Limb (tissue), 2 donors: ENCODE measurements at regions not wholly inside any gene's neighbourhood (a gene's known extent, or its start where the extent isn't known, plus 50 kb on each side); places are given as distances from the start of the nearest gene placed in this dataset.

Experiments
- DNase-seq, 2 donors: peaks; one replicate each; pipeline ENCODE4 v3.0.0-alpha.2; 2016; ENCODE audit errors: extremely low spot score in 2 of 2

GRCh38 chr17:54007855-54008254, 185.1 kb downstream of the KIF2B start:
- no peak for DNase-seq

GRCh38 chr17:54009502-54009901, 186.8 kb downstream of the KIF2B start:
- no peak for DNase-seq

DNA sequence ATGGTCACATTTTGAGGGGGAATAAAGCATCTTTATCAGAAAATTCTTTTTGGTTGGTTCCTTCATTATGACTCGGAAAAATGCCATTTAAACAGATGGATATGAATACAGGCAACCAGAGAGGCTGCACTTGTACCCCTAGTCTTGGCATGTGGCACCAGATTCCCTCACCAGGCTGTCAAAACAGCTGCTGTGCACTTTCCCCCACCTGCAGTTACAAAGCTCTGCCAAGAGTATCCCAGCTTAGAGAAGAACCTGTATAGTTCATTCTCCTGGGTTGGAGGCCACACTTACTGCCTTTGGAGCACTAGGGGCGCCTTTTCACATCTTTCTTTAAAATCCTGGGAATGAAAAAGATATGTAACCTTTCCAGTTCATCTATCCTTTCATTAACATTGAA, 190.3 kb downstream of the KIF2B start:
- DNase-seq: no peak

DNA sequence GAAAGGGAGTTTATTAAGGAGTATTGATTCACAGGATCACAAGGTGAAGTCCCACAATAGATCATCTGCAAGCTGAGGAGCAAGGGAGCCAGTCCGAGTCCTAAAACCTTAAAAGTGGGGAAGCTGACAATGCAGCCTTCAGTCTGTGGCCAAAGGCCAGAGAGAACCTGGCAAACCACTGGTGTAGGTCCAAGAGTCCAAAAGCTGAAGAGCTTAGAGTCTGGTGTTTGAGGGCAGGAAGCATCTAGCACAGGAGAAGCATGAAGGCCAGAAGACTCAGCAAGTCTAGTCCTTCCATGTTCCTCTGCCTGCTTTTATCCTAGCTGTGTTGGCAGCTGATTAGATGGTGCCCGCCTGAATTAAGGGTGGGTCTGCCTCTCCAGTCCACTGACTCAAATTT, 193.0 kb downstream of the KIF2B start:
- DNase-seq: no peak

GRCh38 chr17:54021418-54021817, 198.7 kb downstream of the KIF2B start:
- no peak for DNase-seq

- no peak for DNase-seq
These were observed 206.4 kb downstream of the KIF2B start for GRCh38 chr17:54028986-54029580.

- no peak for DNase-seq
These were observed 207.3 kb downstream of the KIF2B start for GRCh38 chr17:54029986-54030385.

GRCh38 chr17:54046570-54046969, 223.8 kb downstream of the KIF2B start:
- no peak for DNase-seq

- no peak for DNase-seq
These were observed 240.9 kb downstream of the KIF2B start for GRCh38 chr17:54063639-54064038.

- DNase-seq: no peak
These were observed 262.3 kb downstream of the KIF2B start for GRCh38 chr17:54085020-54085419.

GRCh38 chr17:54085934-54086333, 263.2 kb downstream of the KIF2B start:
- DNase-seq: no peak

- DNase-seq: no peak
These were observed 273.5 kb downstream of the KIF2B start for GRCh38 chr17:54096216-54096615.

GRCh38 chr17:54099221-54099620, 276.5 kb downstream of the KIF2B start:
- no peak for DNase-seq

- no peak for DNase-seq
These were observed 279.5 kb downstream of the KIF2B start for GRCh38 chr17:54102246-54102645.

DNA sequence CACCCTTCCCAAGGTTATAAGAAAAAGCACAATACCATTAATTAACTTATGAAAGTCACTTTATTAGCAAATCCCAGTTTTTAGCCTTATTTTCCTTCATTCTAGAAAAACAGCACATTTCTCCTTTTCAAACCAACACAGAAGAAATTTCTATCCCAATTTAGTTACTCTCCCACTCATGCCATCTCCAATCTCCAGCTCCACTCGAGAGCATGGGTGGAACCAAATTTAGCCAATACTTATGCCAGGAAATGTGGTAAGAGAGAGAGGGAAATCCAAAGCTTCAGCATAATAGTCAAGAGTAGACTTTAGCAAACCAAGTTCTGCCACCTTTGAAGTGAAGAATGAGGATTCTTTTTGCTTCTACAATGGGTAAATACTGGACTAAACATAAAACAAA, 288.8 kb downstream of the KIF2B start:
- DNase-seq: no peak

DNA sequence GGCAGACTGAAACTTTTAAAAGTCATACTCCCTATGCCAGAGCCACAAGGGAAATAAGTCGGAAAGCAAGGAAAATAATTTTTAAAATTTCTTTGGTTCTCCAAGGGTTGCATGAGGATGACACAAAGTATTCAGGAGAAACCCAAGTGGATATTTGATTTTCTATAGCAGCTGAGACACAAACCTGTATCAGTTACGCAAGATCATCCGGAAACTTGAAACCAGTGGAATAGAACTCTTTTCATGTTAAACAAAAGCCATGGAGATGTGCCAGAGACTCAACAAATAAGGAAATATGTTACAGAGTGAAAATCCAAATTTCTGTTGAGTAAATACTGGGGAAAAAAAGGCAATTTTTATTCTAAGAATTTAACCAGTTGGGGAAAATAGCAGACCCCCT, 294.7 kb downstream of the KIF2B start:
- no peak for DNase-seq

DNA sequence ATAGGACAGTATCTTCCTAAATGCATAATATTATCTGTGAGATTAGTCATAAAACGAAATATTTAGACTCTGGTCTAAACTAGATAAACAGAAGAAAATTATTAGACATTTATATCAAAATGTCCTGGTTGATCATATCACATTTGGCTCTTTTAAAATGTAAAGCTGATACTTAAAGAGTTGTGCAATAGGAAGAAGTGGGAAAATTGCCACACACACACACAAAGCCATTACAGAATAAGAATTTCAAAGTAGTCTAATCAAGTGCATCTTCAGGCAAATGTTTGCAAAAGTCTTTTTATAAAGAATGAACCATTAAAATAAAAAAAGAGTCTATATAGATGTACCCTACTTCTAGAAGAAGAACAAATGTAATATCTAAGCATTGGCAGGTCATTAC, 301.7 kb downstream of the KIF2B start:
- no peak for DNase-seq

DNA sequence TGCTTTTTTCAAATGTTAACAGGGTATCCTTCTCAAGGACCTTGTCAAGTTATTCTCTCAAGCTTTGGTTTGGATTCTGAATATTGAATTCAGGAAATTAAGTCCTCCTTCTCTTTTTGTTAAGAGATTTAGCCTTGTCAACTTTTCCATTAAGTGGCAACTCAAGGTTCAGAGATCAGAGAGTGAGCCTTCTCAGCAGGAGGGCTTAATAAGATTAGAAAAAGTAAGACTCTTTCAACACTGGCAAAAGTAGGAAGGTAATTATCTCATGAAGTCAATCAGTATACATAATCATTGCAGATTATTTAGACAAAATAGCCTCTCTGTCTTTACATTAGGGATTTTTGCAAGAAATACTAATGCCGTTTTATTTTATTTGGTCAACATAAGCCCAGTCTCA, 330.7 kb downstream of the KIF2B start:
- DNase-seq: no peak

- no peak for DNase-seq
These were observed 334.8 kb downstream of the KIF2B start for GRCh38 chr17:54157542-54157941.

- peak; percentile 34 to 62 for DNase-seq
These were observed 349.6 kb downstream of the KIF2B start for GRCh38 chr17:54172096-54172984.

GRCh38 chr17:54172985-54173316, 350.2 kb downstream of the KIF2B start:
- no peak for DNase-seq

DNA sequence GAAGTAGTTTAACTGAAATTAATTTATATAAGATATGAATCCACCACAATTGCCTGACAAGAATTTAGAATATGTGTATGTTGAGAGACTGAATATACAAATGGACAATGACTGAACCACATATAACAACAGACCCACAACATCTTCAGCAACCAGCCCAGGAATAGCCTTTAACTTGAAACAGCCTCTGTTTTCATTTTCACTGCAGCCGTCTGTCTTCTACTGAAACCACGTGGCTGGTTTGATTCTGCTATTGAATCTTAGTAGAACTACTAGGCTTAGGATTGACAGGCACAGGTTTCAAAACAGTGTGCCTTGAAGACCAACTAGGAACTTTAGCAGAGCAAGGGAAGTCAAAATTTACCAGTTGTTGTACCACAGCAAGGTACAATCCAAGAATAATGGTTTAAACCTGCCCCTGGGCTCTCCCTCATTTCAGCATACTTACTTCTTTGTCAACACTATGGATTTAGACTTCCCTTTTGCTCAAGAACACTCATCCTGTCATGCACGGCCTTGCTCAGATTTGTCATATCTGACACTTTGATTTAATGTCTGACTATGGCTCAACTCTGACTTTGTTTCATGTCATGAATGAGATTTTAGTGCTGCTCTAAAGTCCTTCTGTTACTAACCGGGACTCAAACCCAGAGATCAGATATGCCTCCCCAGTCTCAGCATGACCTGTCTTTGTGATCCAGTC, 355.0 kb downstream of the KIF2B start:
- no peak for DNase-seq

GRCh38 chr17:54180950-54181349, 358.2 kb downstream of the KIF2B start:
- DNase-seq: peak; percentile 40
